ENCODE measurements at regions not wholly inside any gene's neighbourhood (a gene's known extent, or its start where the extent isn't known, plus 50 kb on each side); places are given as distances from the start of the nearest gene placed in this dataset.

DNA sequence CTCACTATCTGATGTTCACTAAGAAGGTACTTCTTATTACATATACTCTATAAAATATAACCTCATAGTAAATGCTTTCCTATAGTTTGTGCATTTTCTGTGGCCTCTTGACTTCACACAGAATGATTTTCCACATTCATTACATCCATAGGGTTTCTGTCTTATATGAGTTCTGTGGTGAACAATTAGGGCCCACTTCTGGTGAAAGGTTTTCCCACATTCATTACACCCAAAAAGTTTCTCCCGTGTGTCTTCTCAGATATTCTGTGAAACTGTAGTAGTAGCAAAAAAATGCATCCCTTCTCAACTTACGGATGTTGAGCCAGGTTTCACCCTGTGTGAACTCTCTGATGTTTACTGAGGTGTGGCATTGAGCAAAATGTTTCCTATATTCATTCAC is 119.3 kb downstream of the ZNF33B start:
- TF ChIP-seq EZH2 (IDR thresholded peaks at IDR 0.05; ENCODE audit: low read depth) = no peak
- TF ChIP-seq, protein P1, sequence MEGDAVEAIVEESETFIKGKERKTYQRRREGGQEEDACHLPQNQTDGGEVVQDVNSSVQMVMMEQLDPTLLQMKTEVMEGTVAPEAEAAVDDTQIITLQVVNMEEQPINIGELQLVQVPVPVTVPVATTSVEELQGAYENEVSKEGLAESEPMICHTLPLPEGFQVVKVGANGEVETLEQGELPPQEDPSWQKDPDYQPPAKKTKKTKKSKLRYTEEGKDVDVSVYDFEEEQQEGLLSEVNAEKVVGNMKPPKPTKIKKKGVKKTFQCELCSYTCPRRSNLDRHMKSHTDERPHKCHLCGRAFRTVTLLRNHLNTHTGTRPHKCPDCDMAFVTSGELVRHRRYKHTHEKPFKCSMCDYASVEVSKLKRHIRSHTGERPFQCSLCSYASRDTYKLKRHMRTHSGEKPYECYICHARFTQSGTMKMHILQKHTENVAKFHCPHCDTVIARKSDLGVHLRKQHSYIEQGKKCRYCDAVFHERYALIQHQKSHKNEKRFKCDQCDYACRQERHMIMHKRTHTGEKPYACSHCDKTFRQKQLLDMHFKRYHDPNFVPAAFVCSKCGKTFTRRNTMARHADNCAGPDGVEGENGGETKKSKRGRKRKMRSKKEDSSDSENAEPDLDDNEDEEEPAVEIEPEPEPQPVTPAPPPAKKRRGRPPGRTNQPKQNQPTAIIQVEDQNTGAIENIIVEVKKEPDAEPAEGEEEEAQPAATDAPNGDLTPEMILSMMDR (conservative IDR thresholded peaks at IDR 0.05) = no peak
- Histone ChIP-seq H3K4me2 (no peak overlapping the region), H3K79me2 (ENCODE audit: low read depth) (no peaks in the 10 kb centered on the region), H3K27ac (no peak overlapping the region), H3K27me3 (ENCODE audit: insufficient read depth, low read depth) (no peaks in the 10 kb centered on the region), H3F3A (ENCODE audit: insufficient read depth, low read depth) (peaks cover 11% of the 10 kb centered on the region), H2AFZ (no peak overlapping the region), H3K9me3 (ENCODE audit: insufficient read depth, low read depth) (peaks cover 87% of the 10 kb centered on the region), H3K36me3 (ENCODE audit: low read depth) (peaks cover 37% of the 10 kb centered on the region), H4K20me1 (ENCODE audit: insufficient read depth) (no peaks in the 10 kb centered on the region), H3K4me3 (no peak overlapping the region), H3K4me1 (replicated peaks; ENCODE audit: insufficient read depth) (no peaks in the 10 kb centered on the region), H3K9me2 (ENCODE audit: insufficient read depth) (no peaks in the 10 kb centered on the region)
- intact Hi-C loops (cut with micrococcal nuclease; ENCODE audit: unreplicated experiment) = no loop called here
- DNase-seq = no peak
- no TSS peak for BruUV-seq (replicated peaks)
- CTCF ChIA-PET = no interaction called here
- POLR2A ChIA-PET (ENCODE audit: unreplicated experiment) = no interaction called here

DNA sequence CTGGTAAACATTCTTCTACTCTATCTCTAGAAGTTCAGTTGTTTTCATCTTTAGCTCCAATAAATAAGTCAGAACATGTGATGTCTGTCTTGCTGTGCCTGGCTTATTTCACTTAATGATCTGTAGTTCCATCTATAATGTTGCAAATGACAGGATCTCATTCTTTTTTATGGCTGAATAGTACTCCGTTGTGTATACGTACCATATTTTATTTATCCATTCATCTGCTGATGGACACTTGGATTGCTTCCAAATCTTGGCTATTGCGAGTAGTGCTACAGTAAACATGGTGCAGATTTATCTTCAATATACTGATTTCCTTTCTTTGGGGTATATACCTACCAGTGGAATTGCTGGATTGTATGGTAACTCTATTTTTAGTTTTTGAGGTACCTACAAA is 124.4 kb downstream of the ZNF33B start:
- CTCF ChIA-PET = no interaction called here

DNA sequence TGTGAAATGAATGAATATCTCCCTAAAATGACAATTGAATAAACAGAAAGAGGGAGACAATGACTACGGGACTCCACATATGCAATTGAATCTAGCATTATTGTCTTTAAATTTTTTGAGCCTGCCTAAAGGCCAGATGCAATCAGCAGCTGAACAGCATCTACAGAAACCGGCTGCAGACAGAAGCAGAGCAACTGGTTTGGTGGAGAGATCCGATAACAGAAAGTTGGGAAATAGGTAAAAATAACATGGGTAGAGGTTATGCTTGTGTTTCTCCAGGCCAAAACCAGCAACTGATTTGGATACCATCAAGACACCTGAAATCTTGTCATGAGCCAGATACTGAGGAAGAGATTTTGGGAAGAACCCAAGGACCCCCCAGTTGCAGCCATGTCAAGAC is 146.6 kb downstream of the ZNF33B start:
- no TSS peak for BruUV-seq (replicated peaks)
- no peak overlapping the region for H3K27ac ChIP-seq
- H4K20me1 ChIP-seq (ENCODE audit: insufficient read depth) = no peaks in the 10 kb centered on the region
- H3K4me1 ChIP-seq (replicated peaks; ENCODE audit: insufficient read depth) = no peaks in the 10 kb centered on the region
- TF ChIP-seq, protein P1 (conservative IDR thresholded peaks at IDR 0.05) = no peak
- no peak for TF ChIP-seq EZH2 (IDR thresholded peaks at IDR 0.05; ENCODE audit: low read depth)
- CTCF ChIA-PET = no interaction called here
- no peak overlapping the region for H2AFZ ChIP-seq
- H3K4me3 ChIP-seq = no peak overlapping the region
- H3K36me3 ChIP-seq (ENCODE audit: low read depth) = no peaks in the 10 kb centered on the region
- POLR2A ChIA-PET (ENCODE audit: unreplicated experiment) = no interaction called here
- H3K4me2 ChIP-seq = no peak overlapping the region
- peaks cover 25% of the 10 kb centered on the region; the same call in 1 of the 2 replicates for H3K27me3 ChIP-seq (ENCODE audit: insufficient read depth, low read depth)
- intact Hi-C loops (cut with micrococcal nuclease; ENCODE audit: unreplicated experiment) = no loop called here
- H3K79me2 ChIP-seq (ENCODE audit: low read depth) = no peaks in the 10 kb centered on the region
- DNase-seq = no peak
- no peaks in the 10 kb centered on the region; the same call in 1 of the 2 replicates for H3K9me2 ChIP-seq (ENCODE audit: insufficient read depth)
- H3K9me3 ChIP-seq (ENCODE audit: insufficient read depth, low read depth) = no peaks in the 10 kb centered on the region
- H3F3A ChIP-seq (ENCODE audit: insufficient read depth, low read depth) = no peaks in the 10 kb centered on the region

More for the DNA sequence above, 124.4 kb downstream of the ZNF33B start:
- Histone ChIP-seq H3K4me1 (replicated peaks; ENCODE audit: insufficient read depth) (no peaks in the 10 kb centered on the region), H3K4me3 (no peak overlapping the region), H3K36me3 (ENCODE audit: low read depth) (no peaks in the 10 kb centered on the region), H3K9me2 (ENCODE audit: insufficient read depth) (no peaks in the 10 kb centered on the region), H3K27ac (no peak overlapping the region), H3K27me3 (ENCODE audit: insufficient read depth, low read depth) (peaks cover 14% of the 10 kb centered on the region), H3K4me2 (no peak overlapping the region), H2AFZ (no peak overlapping the region), H3K9me3 (ENCODE audit: insufficient read depth, low read depth) (peaks cover 50% of the 10 kb centered on the region), H3K79me2 (ENCODE audit: low read depth) (no peaks in the 10 kb centered on the region), H4K20me1 (ENCODE audit: insufficient read depth) (no peaks in the 10 kb centered on the region), H3F3A (ENCODE audit: insufficient read depth, low read depth) (no peaks in the 10 kb centered on the region; the same call in 1 of the 2 replicates)
- POLR2A ChIA-PET (ENCODE audit: unreplicated experiment) = no interaction called here
- no peak for DNase-seq
- intact Hi-C loops (cut with micrococcal nuclease; ENCODE audit: unreplicated experiment) = no loop called here
- TF ChIP-seq, protein P1 (conservative IDR thresholded peaks at IDR 0.05) = no peak
- TF ChIP-seq EZH2 (IDR thresholded peaks at IDR 0.05; ENCODE audit: low read depth) = no peak
- no TSS peak for BruUV-seq (replicated peaks)

Measured in PC-9 (cell line).